NCI-H226 (cell line): ENCODE measurements at regions not wholly inside any gene's neighbourhood (a gene's known extent, or its start where the extent isn't known, plus 50 kb on each side); places are given as distances from the start of the nearest gene placed in this dataset.
"Not testable (repeated sequence)": the region's sequence is repeated elsewhere in the genome, so short reads cannot be mapped to it uniquely, and the experiment has no call there.

Experiments used
- DNase-seq: peaks from one replicate; pipeline ENCODE4 v3.0.0-alpha.2; 2015

GRCh38 chr11:115664313-115664712 is 160.1 kb upstream of the CADM1 start:
- DNase-seq, result no peak

DNA sequence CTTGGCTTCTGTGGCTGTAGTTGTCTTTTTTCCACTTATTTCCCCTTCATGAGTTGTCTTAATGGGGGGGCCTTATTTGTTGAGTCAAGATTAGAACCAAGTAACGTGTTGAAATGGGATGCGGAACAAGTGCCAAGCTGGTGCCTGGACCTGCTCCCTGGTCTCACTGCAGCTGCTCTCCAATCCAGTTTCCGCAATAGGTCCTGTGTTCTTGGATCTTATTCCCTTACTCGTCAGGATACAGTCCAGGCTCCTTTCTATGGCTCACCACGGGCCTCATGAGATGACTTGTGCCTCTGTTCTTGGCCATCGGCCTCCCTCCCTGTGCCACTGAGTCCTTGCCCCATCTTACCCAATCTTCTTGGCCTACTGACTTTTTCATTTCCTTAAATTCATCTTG is 159.6 kb upstream of the CADM1 start:
- DNase-seq, result no peak

DNA sequence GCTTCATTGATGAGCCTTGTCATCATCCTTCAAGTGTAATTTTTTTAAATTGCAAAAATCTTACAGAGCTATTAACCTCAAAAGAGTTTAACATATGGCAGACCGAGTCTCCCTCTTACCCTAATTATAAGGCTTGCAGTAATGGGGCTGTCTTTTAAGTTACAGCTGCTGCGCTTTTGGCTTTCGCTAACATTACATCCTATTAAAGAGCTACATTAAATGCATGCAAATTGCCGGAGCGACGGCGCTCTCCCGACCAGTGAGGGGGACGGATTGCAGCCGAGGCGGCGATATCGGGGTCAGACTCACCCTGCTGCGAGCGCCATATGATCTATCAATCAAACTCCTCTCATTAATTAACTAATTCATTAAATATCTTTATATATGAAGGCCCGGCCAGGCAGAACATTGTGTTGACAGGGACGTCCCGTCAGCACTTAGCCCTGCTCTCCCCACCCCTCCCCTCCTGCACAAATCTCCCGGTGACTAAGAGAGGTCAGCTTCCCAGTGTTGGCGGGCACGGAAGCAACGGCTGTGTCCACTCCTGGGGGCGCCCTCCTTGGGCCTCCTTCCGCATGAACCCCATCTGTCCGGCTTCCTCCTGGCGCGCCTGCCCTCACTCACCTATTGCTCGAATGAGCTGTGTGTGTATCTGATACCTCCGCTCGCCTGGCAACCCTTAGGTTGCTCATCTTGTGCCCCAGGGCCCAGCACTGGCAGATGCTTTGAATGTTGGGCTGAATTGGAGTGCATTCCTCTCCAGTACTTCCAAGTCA is 156.0 kb upstream of the CADM1 start:
- no peak for DNase-seq

- DNase-seq, result no peak
Measured at GRCh38 chr11:115659061-115659963, 155.1 kb upstream of the CADM1 start.

GRCh38 chr11:115657586-115657985 is 153.4 kb upstream of the CADM1 start:
- DNase-seq, result no peak

GRCh38 chr11:115656669-115657068 is 152.5 kb upstream of the CADM1 start:
- no peak for DNase-seq

DNA sequence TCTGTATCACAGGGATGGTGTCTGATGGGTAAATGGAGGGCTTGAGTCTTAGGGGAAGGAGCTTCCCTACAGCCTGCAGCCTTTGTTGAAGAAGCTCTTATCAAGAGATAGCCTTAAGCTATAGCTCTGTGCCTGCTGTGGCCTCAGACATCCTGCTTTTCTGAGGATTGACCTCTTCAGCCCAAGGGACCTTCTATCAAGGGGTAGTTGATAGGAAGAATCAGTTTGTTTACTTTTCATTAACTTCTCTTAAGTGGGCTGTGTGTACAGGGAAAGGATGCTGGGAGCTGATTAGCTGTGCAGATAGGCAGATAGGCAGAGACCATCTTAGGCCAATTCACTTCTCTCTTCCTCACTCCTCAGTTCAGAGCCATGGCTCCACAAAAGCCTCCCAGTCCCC is 151.8 kb upstream of the CADM1 start:
- no peak for DNase-seq

DNA sequence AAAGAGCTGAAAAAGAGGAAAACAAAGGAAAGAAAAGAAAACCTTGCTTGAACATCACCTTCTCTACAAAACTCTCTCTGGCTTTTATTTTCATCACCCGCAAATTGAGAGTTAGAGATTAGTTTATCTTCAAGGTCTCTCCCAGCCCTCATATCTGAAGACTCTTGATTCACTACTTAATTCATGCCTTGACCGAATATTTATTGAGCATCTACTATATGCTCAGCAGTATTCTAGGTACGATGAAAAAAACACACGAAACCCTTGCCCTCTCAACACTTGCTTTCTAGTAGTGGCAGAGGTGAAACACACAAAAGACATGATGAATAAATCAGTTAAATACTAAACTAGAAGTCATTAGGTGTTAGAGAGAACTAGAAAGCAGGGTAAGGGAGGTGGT is 150.6 kb upstream of the CADM1 start:
- DNase-seq, result no peak

- DNase-seq, result no peak
Measured at GRCh38 chr11:115653926-115654325, 149.7 kb upstream of the CADM1 start.

DNA sequence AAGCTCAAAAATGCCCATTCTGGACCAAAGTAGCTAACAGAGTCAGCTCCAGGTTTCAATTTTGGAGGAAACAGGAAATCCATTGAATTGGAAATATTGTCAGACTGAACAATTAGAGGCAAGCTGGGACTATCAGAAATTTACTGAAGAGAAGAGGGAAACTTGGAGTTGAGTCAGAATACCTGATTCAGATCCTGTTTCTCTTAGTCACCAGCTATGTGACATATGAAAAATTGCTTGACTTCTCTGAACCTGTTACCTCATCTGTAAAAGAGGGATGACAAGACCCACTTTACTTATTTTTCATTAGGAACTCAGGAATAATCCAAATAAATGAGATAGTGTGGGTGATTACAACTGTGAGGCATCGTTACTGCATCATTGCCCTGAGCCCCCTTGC is 148.9 kb upstream of the CADM1 start:
- DNase-seq, result no peak

DNA sequence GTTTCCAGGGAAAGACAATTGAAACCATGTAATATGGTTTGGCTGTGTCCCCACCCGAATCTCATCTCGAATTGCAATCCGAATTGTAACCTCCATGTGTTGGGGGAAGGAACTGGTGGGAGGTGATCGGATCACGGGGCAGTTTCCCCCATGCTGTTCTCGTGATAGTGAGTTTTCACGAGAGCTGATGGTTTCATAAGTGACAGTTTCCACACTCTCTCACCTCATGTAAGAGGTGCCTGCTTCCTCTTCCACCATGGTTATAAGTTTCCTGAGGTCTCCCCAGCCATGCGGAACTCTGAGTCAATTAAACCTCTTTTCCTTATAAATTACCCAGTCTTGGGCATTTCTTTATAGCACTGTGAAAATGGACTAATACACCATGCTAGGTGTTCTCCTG is 148.3 kb upstream of the CADM1 start:
- no peak for DNase-seq

DNA sequence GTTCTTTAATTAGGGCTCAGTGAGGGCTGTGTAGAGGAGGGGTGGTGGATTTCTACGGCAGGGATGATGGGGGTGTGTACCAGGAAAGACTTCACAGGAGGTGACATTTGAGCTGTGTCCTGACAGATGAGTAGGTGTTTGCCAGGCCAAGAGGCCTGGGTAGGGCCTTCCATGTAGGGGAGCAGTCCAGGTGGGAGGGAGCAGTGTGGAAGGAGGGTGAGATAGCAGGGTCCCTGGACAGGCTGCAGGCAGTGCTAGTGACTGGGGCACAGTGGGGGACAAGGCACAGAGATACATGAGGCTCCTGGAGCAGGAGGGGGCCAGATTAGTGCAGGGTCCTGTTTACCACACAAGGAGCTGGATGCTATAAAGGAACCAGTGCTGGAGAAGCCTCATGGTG is 147.9 kb upstream of the CADM1 start:
- DNase-seq, result no peak

- no peak for DNase-seq
Measured at GRCh38 chr11:115649461-115649860, 145.2 kb upstream of the CADM1 start.

DNA sequence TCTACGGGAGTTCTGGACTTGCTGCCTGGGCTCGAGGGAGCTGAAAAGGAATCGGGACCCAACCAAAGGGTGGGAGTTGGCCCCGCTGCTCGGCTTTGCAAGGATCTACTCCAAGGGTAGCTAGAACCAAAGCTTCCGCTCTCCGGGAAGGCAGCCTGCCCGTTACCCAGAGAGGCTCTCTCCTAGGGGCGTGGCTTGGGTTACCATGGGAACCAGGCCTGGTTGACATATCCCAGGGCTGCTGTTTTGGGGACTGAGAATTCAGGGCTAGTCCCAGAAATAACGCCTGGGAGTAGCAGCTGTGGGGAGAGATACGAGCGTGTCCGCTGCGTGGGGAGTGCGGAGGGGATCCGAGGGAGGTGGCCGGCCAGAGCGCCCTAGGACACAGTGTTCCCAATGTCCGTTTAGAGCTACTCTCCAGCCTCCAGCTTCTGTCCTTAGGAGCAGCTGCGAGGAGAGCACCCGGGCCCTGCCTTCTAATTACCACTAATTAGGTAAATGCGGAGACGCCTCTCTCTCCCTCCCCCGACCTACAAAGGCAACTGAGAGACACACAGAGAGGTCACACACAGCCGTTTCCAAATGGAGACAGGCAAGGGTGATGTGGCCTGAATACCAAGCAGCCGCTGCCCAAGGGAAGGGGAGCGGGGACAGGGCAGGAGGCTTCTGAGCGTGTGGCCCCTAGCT is 141.6 kb upstream of the CADM1 start:
- no peak for DNase-seq

- DNase-seq, result no peak
Measured at GRCh38 chr11:115644856-115645255, 140.6 kb upstream of the CADM1 start.

DNA sequence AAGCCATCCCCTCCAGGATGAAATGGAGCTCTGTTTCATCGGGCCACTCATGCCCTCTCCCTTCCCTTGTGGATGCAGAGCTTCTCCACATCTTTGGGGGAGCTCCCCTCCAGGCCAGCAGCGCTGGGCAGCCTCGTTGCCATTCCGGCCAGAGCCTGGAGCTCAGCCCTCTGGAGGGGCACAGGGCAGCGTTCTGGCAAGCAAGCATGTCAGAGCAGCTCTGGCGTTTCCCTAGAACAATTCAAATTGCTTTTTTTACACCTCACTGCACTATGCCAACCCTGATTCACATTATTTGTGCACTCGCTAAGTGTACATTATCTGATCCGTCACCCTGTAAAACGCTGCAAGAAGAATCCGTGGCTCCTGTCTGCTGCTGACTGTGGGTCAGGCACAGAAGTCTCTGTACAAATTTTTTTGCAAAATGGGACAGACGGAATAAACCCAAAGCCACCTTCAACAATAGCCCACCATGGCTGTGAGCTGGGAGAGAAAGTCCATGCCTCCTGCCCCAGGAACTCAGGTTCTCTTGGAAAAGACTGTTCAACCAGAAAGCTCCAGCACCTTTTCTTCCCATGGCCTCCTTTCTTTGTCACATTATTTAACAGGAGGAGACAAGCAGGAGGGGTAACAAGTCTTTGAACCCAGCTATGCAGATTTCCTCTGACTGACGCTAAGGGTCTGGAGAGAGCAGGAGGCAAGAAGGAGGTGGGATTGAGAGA is 139.5 kb upstream of the CADM1 start:
- DNase-seq, result no peak

DNA sequence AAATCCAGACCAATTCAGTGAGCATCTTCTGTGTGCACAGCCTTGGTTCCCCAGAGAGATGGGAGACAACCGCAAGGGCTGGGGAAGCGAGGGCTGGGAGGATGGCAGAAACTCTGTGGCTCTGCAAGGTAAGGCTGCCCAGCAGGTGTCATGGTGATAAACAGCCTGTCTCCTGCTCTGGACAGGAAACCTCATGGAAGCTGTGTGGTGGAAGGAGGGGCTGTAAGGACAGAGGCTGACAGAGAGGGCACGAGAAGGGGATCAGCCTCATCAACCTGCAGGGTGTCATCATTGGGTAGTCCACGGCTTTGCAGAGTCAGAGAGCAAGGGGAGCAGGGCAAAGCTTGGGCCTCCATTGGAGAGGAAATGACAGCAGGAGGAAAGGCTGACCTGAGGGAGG is 138.4 kb upstream of the CADM1 start:
- no peak for DNase-seq

DNA sequence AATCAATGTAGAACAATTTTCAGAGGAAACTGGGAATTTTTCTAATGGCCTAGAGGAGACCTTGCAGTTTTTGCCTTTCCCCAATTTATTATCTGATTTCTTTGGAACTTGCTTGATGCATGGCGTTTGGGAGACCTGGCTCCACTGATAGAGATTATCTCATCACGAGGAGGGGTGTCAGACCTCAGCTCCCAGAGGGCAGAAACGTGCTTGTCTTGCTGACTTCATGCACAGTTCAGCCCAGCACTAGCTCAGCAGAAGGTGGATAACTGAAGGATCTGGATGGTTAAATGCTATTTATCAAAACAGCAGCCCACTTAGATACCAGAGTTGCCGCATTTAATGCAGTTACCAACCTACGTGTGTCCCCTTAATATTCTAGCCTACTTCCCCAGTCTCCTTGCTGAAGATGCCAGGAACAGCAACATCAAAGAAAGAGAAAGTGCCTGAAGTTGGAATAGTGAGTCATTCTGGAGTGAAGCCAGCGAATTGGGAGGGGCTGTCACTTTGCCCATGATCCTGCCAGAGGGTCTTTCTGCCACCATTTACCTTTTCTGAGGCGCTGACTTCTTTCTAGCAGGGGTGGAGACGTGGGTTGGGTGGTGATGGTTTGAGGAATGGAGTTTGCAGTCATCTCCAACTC is 133.5 kb upstream of the CADM1 start:
- no peak for DNase-seq

DNA sequence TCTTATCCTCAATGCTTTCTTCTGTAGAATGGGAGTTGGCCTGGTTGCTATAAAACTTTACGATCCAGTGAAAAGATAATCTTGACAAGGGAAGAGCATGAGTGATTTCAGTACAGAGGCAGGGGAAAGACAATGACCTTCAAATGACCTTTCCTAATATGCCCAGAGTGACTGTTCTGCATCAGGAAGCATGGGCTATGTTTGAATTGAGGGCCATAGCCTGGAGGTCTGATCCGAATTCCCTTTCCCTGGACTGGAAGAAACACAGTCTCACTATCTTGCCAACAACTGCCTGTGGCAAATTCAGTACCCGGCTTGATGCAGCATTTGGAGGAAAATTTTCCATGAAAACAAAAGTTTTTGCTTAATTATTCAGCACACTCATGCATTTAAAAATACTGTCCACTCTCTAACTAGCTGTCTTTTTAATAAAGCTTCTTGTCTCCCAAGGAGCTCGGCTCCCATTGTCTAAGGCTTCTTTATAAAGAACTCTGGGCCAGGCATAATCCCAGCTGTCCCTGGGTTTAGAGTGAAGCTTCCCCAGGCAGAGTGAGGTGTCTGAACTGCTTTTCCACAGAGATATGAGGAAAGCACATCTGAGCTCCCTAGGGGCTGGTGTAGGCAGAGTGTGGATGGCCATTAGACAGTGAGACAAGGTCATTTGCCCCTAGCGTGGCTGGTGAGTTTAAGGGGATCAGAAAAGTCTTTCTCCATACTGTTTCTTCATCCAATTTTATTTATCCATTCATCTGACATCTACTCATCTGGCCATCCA is 132.7 kb upstream of the CADM1 start:
- no peak for DNase-seq

GRCh38 chr11:115633977-115634376 is 129.8 kb upstream of the CADM1 start:
- DNase-seq, result not testable (repeated sequence)

- no peak for DNase-seq
Measured at GRCh38 chr11:115632061-115632460, 127.8 kb upstream of the CADM1 start.

- DNase-seq, result no peak
Measured at GRCh38 chr11:115631609-115632008, 127.4 kb upstream of the CADM1 start.
